H1 (cell line): ENCODE measurements at regions not wholly inside any gene's neighbourhood (a gene's known extent, or its start where the extent isn't known, plus 50 kb on each side); places are given as distances from the start of the nearest gene placed in this dataset.

Source experiments
- CREB1 ChIP-seq: IDR thresholded peaks from 2 replicates; pipeline ENCODE4 v1.6.1; 2012; ENCODE audit warnings: inconsistent platforms
- GABPA ChIP-seq: IDR thresholded peaks from 2 replicates; pipeline ENCODE4 v1.6.1; 2011; ENCODE audit warnings: mild to moderate bottlenecking, low read length, moderate library complexity, borderline replicate concordance; ENCODE audit not compliant: insufficient read depth
- SAP30 ChIP-seq: fragments of 300-600 bp; sonication (generic); IDR thresholded peaks from 2 replicates; pipeline ENCODE4 v1.7.1; 2012; ENCODE audit warnings: low read length, moderate library complexity, mild to moderate bottlenecking, inconsistent platforms; ENCODE audit not compliant: insufficient read depth, insufficient replicate concordance
- SIX5 ChIP-seq: IDR thresholded peaks from 2 replicates; pipeline ENCODE4 v1.6.1; 2011; ENCODE audit warnings: mild to moderate bottlenecking, low read depth, low read length
- SP1 ChIP-seq: IDR thresholded peaks from 2 replicates; pipeline ENCODE4 v1.6.1; 2011; ENCODE audit warnings: low read depth, low read length

GRCh38 chr21:15283138-15283537 is 218.3 kb upstream of the NRIP1 start (continued):
- TF ChIP-seq SAP30: no peak
- no peak for TF ChIP-seq CREB1
- no peak for TF ChIP-seq SIX5
- no peak for TF ChIP-seq SP1
- no peak for TF ChIP-seq GABPA
